Kidney (tissue), 13 donors: ENCODE measurements at regions not wholly inside any gene's neighbourhood (a gene's known extent, or its start where the extent isn't known, plus 50 kb on each side); places are given as distances from the start of the nearest gene placed in this dataset.

Source experiments
- DNase-seq, 5 donors: peaks; one replicate each; pipeline ENCODE4 v3.0.0-alpha.2; 2013 to 2020
- FAIRE-seq: peaks from 2 replicates; lab custom pipeline; 2012; peaks lifted over from hg19 to GRCh38; lab: Jason Lieb, UNC
- H3K27ac ChIP-seq, 2 donors: one replicate each; pipeline ENCODE4 v1.7.0; 2013; ENCODE audit warnings: low read depth in 2 of 2, low read length in 2 of 2, inconsistent platforms in 1 of 2
- H3K27me3 ChIP-seq: one replicate; pipeline ENCODE4 v1.7.1; 2013; ENCODE audit warnings: low read length, inconsistent platforms; ENCODE audit not compliant: control insufficient read depth, insufficient read depth
- H3K36me3 ChIP-seq, 3 donors: one replicate each; pipeline versions ENCODE4 v1.7.0 to v1.7.1; 2013; ENCODE audit warnings: low read length in 3 of 3, control low read depth in 1 of 3, inconsistent platforms in 1 of 3; ENCODE audit not compliant: insufficient read depth in 3 of 3, control insufficient read depth in 2 of 3
- H3K4me1 ChIP-seq, 3 donors: one replicate each; pipeline versions ENCODE4 v1.7.0 to v1.7.1; 2013; ENCODE audit warnings: low read length in 3 of 3, inconsistent platforms in 1 of 3, low read depth in 1 of 3; ENCODE audit not compliant: control insufficient read depth in 2 of 3, insufficient read depth in 2 of 3
- H3K4me3 ChIP-seq, 3 donors: one replicate each; pipeline versions ENCODE4 v1.7.0 to v1.8.1; 2013; ENCODE audit warnings: low read length in 3 of 3, control low read depth in 1 of 3, inconsistent platforms in 1 of 3
- H3K9ac ChIP-seq, 3 donors: one replicate each; pipeline versions ENCODE4 v1.7.0 to v1.7.1; 2013; ENCODE audit warnings: low read length in 3 of 3, control low read depth in 1 of 3, inconsistent platforms in 1 of 3
- H3K9me3 ChIP-seq, 3 donors: one replicate each; pipeline versions ENCODE4 v1.7.0 to v1.7.1; 2013; ENCODE audit warnings: low read length in 3 of 3, control low read depth in 1 of 3, inconsistent platforms in 1 of 3; ENCODE audit not compliant: control insufficient read depth in 2 of 3, insufficient read depth in 1 of 3
- CTCF ChIP-seq: IDR thresholded peaks from 3 replicates; pipeline ENCODE4 v1.5.1; 2012; ENCODE audit warnings: mild to moderate bottlenecking, moderate library complexity, borderline replicate concordance; ENCODE audit not compliant: insufficient read depth; ENCODE audit errors: extremely low read depth
- intact Hi-C: fragments of 100-400 bp; cut with DNase I; formaldehyde crosslinking; loops from one replicate; pipeline ENCODE4 v1.11.1; 2022
- donor health status: control.
- donor health status: control.
- donor health status: control.
- donor health status: control.
- donor health status: control.
- donor health status: DM: yes; HTN: yes; CAD: no.
- donor health status: Normal renal cell carcinoma (clear cell type).

DNA sequence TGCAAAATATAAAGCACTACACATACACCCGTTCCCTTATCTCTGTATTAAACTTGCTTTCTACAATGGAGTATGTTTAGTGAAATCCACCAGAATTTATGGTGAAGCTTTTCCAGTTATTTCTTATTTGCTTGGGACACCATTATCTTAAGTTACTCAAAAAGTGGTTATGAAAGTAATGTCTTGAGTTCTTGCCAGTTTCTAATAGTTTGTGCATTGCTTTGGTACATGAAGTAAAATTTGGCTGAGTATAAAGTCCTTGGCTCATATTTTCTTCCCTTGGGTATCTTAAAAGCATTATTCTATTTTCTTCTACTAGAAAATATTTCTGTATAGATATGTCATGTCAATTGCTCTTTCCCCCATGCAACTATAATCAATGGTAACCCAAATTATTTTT is 85.2 kb downstream of the POLR1F start:
- no peak overlapping the region for H3K27ac ChIP-seq
- TF ChIP-seq CTCF = no peak
- DNase-seq (no peak), FAIRE-seq (no peak)
- no peaks in the 10 kb centered on the region for H3K4me1 ChIP-seq
- H3K4me3 ChIP-seq = no peak overlapping the region
- H3K9me3 ChIP-seq = peaks cover 0 to 12% (median 0%) of the 10 kb centered on the region in 3 donors
- no peak overlapping the region for H3K9ac ChIP-seq
- no peaks in the 10 kb centered on the region for H3K27me3 ChIP-seq
- intact Hi-C loops = no loop called here
- no peaks in the 10 kb centered on the region for H3K36me3 ChIP-seq

DNA sequence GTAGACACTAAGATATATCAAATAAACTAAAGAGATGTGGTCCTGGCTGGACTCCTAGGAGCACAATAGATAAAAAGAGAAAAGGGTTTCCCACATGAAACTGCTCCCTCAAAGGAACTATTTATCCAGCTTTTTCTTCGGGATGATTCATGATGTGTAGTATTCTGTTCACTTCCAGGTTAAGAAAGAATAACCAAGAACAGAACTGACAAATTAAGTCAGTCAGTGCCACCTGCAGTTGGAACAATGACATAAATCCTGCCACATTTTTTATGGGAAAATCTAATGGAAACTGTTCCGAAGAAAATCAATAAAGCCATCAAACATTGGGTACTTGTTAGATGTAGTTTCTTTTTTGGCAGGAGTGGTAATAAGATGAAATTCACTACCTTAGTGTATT is 87.1 kb downstream of the POLR1F start:
- Histone ChIP-seq H3K27me3 (no peaks in the 10 kb centered on the region), H3K9me3 (peaks cover 0 to 12% (median 0%) of the 10 kb centered on the region in 3 donors), H3K4me1 (no peaks in the 10 kb centered on the region), H3K4me3 (no peak overlapping the region), H3K9ac (no peak overlapping the region), H3K27ac (no peak overlapping the region), H3K36me3 (no peaks in the 10 kb centered on the region)
- no peak for DNase-seq
- intact Hi-C loops = no loop called here
- no peak for TF ChIP-seq CTCF
- no peak for FAIRE-seq

GRCh38 chr7:19620470-19620869 is 88.4 kb downstream of the POLR1F start:
- H3K9me3 ChIP-seq = peaks cover 0 to 12% (median 0%) of the 10 kb centered on the region in 3 donors
- DNase-seq (no peak), FAIRE-seq (no peak)
- H3K27ac ChIP-seq = no peak overlapping the region
- TF ChIP-seq CTCF = no peak
- H3K4me3 ChIP-seq = no peak overlapping the region
- H3K9ac ChIP-seq = no peak overlapping the region
- H3K27me3 ChIP-seq = no peaks in the 10 kb centered on the region
- H3K36me3 ChIP-seq = no peaks in the 10 kb centered on the region
- H3K4me1 ChIP-seq = no peaks in the 10 kb centered on the region
- intact Hi-C loops = no loop called here

- FAIRE-seq = no peak
Observed at GRCh38 chr7:19619122-19619521, 89.7 kb downstream of the POLR1F start.

More at GRCh38 chr7:19619122-19619521, 89.7 kb downstream of the POLR1F start:
- no peak overlapping the region for H3K9ac ChIP-seq
- H3K27ac ChIP-seq = no peak overlapping the region
- H3K4me3 ChIP-seq = no peak overlapping the region
- H3K36me3 ChIP-seq = no peaks in the 10 kb centered on the region
- DNase-seq = no peak
- no peaks in the 10 kb centered on the region for H3K4me1 ChIP-seq
- H3K27me3 ChIP-seq = no peaks in the 10 kb centered on the region
- peaks cover 0 to 4% (median 0%) of the 10 kb centered on the region in 3 donors for H3K9me3 ChIP-seq
- intact Hi-C loops = no loop called here
- TF ChIP-seq CTCF = no peak
